Mesenchymal stem cell (in vitro differentiated cells and primary cell): ENCODE measurements at regions not wholly inside any gene's neighbourhood (a gene's known extent, or its start where the extent isn't known, plus 50 kb on each side); places are given as distances from the start of the nearest gene placed in this dataset.

Experiments used
- DNase-seq: peaks from one replicate; pipeline ENCODE4 v3.0.0-alpha.2; 2013
- H2AFZ ChIP-seq: one replicate; pipeline ENCODE4 v1.6.1; 2013; ENCODE audit warnings: low read depth, mild to moderate bottlenecking, control low read depth, inconsistent platforms, low read length, moderate library complexity
- H2AK5ac ChIP-seq: 2 replicates; pipeline ENCODE4 v1.6.1; 2013; ENCODE audit warnings: low read length, moderate library complexity, mild to moderate bottlenecking, inconsistent platforms; ENCODE audit not compliant: severe bottlenecking
- H2BK120ac ChIP-seq: one replicate; pipeline ENCODE4 v1.6.1; 2013; ENCODE audit warnings: low read depth, mild to moderate bottlenecking, inconsistent platforms, low read length, moderate library complexity
- H2BK12ac ChIP-seq, 2 experiments: one replicate each; pipeline ENCODE4 v1.6.1; 2013; ENCODE audit warnings: inconsistent platforms in 2 of 2, low read length in 2 of 2, mild to moderate bottlenecking in 2 of 2, moderate library complexity in 2 of 2, control low read depth in 1 of 2
- H2BK15ac ChIP-seq: one replicate; pipeline ENCODE4 v1.6.1; 2013; ENCODE audit warnings: mild to moderate bottlenecking, low read depth, inconsistent platforms; ENCODE audit not compliant: poor library complexity, severe bottlenecking
- H2BK5ac ChIP-seq: 2 replicates; pipeline ENCODE4 v1.6.1; 2013; ENCODE audit warnings: low read depth, mild to moderate bottlenecking, low read length, control low read depth, inconsistent platforms; ENCODE audit not compliant: poor library complexity, severe bottlenecking
- H3K14ac ChIP-seq, 2 experiments: one replicate each; pipeline ENCODE4 v1.6.1; 2013; ENCODE audit warnings: inconsistent platforms in 2 of 2, low read length in 2 of 2, control low read depth in 1 of 2, mild to moderate bottlenecking in 1 of 2, moderate library complexity in 1 of 2
- H3K18ac ChIP-seq, 2 experiments: one replicate each; pipeline ENCODE4 v1.6.1; 2013; ENCODE audit warnings: inconsistent platforms in 2 of 2, low read length in 2 of 2, control low read depth in 1 of 2, low read depth in 1 of 2, mild to moderate bottlenecking in 1 of 2
- H3K23ac ChIP-seq, 2 experiments: one replicate each; pipeline ENCODE4 v1.6.1; 2013; ENCODE audit warnings: inconsistent platforms in 2 of 2, low read length in 2 of 2, mild to moderate bottlenecking in 2 of 2, moderate library complexity in 2 of 2, control low read depth in 1 of 2
- H3K27ac ChIP-seq: 2 replicates; pipeline ENCODE4 v1.5.1; 2013; ENCODE audit warnings: mild to moderate bottlenecking, moderate library complexity, low read length, control low read depth, inconsistent platforms; ENCODE audit not compliant: poor library complexity, severe bottlenecking
- H3K27me3 ChIP-seq, 2 experiments: 2 replicates each; pipeline versions ENCODE4 v1.6.1 to v1.7.0; 2013; ENCODE audit warnings: low read length in 2 of 2, mild to moderate bottlenecking in 2 of 2, moderate library complexity in 2 of 2, control low read depth in 1 of 2, inconsistent platforms in 1 of 2; ENCODE audit not compliant: control insufficient read depth in 1 of 2, insufficient read depth in 1 of 2
- H3K36me3 ChIP-seq, 2 experiments: 2 replicates each; pipeline versions ENCODE4 v1.6.1 to v1.7.0; 2013; ENCODE audit warnings: low read length in 2 of 2, control low read depth in 1 of 2, inconsistent platforms in 1 of 2, low read depth in 1 of 2, mild to moderate bottlenecking in 1 of 2; ENCODE audit not compliant: insufficient read depth in 2 of 2, control insufficient read depth in 1 of 2
- H3K4ac ChIP-seq, 2 experiments: one replicate each; pipeline ENCODE4 v1.6.1; 2013; ENCODE audit warnings: inconsistent platforms in 2 of 2, low read length in 2 of 2, mild to moderate bottlenecking in 2 of 2, moderate library complexity in 2 of 2, control low read depth in 1 of 2, low read depth in 1 of 2
- H3K4me1 ChIP-seq: 2 replicates; pipeline ENCODE4 v1.6.1; 2013; ENCODE audit warnings: low read depth, low read length, control low read depth; ENCODE audit not compliant: control insufficient read depth, insufficient read depth
- H3K4me2 ChIP-seq: 2 replicates; pipeline ENCODE4 v1.6.1; 2013; ENCODE audit warnings: low read length, mild to moderate bottlenecking, inconsistent platforms; ENCODE audit not compliant: poor library complexity, severe bottlenecking
- H3K4me3 ChIP-seq, 2 experiments: 2 replicates each; pipeline versions ENCODE4 v1.5.1 to v1.7.0; 2013; ENCODE audit warnings: low read length in 2 of 2, mild to moderate bottlenecking in 2 of 2, control low read depth in 1 of 2, low read depth in 1 of 2; ENCODE audit not compliant: insufficient read depth in 1 of 2
- H3K79me1 ChIP-seq: replicated peaks from 2 replicates; pipeline ENCODE4 v1.6.1; 2013; ENCODE audit warnings: mild to moderate bottlenecking, control low read depth, low read length, inconsistent platforms; ENCODE audit not compliant: poor library complexity, severe bottlenecking
- H3K9ac ChIP-seq: 2 replicates; pipeline ENCODE4 v1.7.0; 2013; ENCODE audit warnings: mild to moderate bottlenecking, low read length, moderate library complexity
- H3K9me3 ChIP-seq: 2 replicates; pipeline ENCODE4 v1.7.0; 2013; ENCODE audit warnings: mild to moderate bottlenecking, low read length; ENCODE audit not compliant: control insufficient read depth
- H4K8ac ChIP-seq: one replicate; pipeline ENCODE4 v1.6.1; 2013; ENCODE audit warnings: inconsistent platforms, mild to moderate bottlenecking, low read length, moderate library complexity
- H4K91ac ChIP-seq: one replicate; pipeline ENCODE4 v1.6.1; 2013; ENCODE audit warnings: mild to moderate bottlenecking, low read length, inconsistent platforms
- WGBS: methylation state at CpG from one replicate; pipeline ENCODE4 v1.1.7; 2013; ENCODE audit warnings: mixed read lengths; 5-methylcytosine and 5-hydroxymethylcytosine counted together

GRCh38 chr4:11973270-11973669, 544.6 kb upstream of the HS3ST1 start:
- Histone ChIP-seq H2BK12ac (no peak overlapping the region), H3K9ac (no peak overlapping the region), H3K27me3 (no peaks in the 10 kb centered on the region), H3K9me3 (no peaks in the 10 kb centered on the region), H3K18ac (no peak overlapping the region), H3K4me1 (no peaks in the 10 kb centered on the region), H2BK120ac (no peak overlapping the region), H4K8ac (no peak overlapping the region), H2AK5ac (no peak overlapping the region), H2BK15ac (no peak overlapping the region), H4K91ac (no peak overlapping the region), H3K4ac (no peak overlapping the region), H3K27ac (no peak overlapping the region), H3K23ac (no peak overlapping the region), H2BK5ac (no peak overlapping the region), H3K4me2 (no peak overlapping the region), H3K4me3 (no peak overlapping the region), H3K36me3 (no peaks in the 10 kb centered on the region), H3K79me1 (no peaks in the 10 kb centered on the region), H3K14ac (no peak overlapping the region), H2AFZ (no peak overlapping the region)
- no peak for DNase-seq
- 100% methylated on average over 1 of the region's 2 CpGs for WGBS

GRCh38 chr4:11970754-11971153, 542.1 kb upstream of the HS3ST1 start:
- Histone ChIP-seq H3K4me2 (no peak overlapping the region), H4K8ac (no peak overlapping the region), H2AK5ac (no peak overlapping the region), H3K9ac (no peak overlapping the region), H2AFZ (no peak overlapping the region), H3K4ac (no peak overlapping the region), H3K4me3 (no peak overlapping the region), H3K36me3 (no peaks in the 10 kb centered on the region), H2BK120ac (no peak overlapping the region), H3K79me1 (no peaks in the 10 kb centered on the region), H3K9me3 (no peaks in the 10 kb centered on the region), H3K27me3 (no peaks in the 10 kb centered on the region), H2BK12ac (no peak overlapping the region), H4K91ac (no peak overlapping the region), H3K4me1 (no peaks in the 10 kb centered on the region), H3K14ac (no peak overlapping the region), H2BK5ac (no peak overlapping the region), H3K18ac (no peak overlapping the region), H2BK15ac (no peak overlapping the region), H3K23ac (no peak overlapping the region), H3K27ac (no peak overlapping the region)
- DNase-seq: no peak

GRCh38 chr4:11966782-11967181, 538.1 kb upstream of the HS3ST1 start:
- Histone ChIP-seq H2AFZ (no peak overlapping the region), H2AK5ac (no peak overlapping the region), H4K8ac (no peak overlapping the region), H3K4me3 (no peak overlapping the region), H3K36me3 (no peaks in the 10 kb centered on the region), H3K79me1 (no peaks in the 10 kb centered on the region), H3K23ac (no peak overlapping the region), H2BK15ac (no peak overlapping the region), H3K27ac (no peak overlapping the region), H3K4ac (no peak overlapping the region), H3K9ac (no peak overlapping the region), H3K14ac (no peak overlapping the region), H2BK5ac (no peak overlapping the region), H3K9me3 (no peaks in the 10 kb centered on the region), H2BK12ac (no peak overlapping the region), H4K91ac (no peak overlapping the region), H2BK120ac (no peak overlapping the region), H3K4me2 (no peak overlapping the region), H3K18ac (no peak overlapping the region), H3K4me1 (no peaks in the 10 kb centered on the region), H3K27me3 (no peaks in the 10 kb centered on the region)
- WGBS: 77% methylated on average over 4 of the region's 4 CpGs
- no peak for DNase-seq

GRCh38 chr4:11954093-11954492, 525.4 kb upstream of the HS3ST1 start:
- H3K4me2 ChIP-seq: no peak overlapping the region
- no CpG with 5 or more reads among the region's 2 CpGs for WGBS
- no peak overlapping the region for H3K23ac ChIP-seq
- H4K8ac ChIP-seq: no peak overlapping the region
- no peak overlapping the region for H2BK120ac ChIP-seq
- H3K36me3 ChIP-seq: no peaks in the 10 kb centered on the region
- H3K18ac ChIP-seq: no peak overlapping the region
- no peak overlapping the region for H2AFZ ChIP-seq
- no peaks in the 10 kb centered on the region for H3K4me1 ChIP-seq
- H3K4me3 ChIP-seq: no peak overlapping the region
- no peak overlapping the region for H2AK5ac ChIP-seq
- H3K14ac ChIP-seq: no peak overlapping the region
- no peak overlapping the region for H2BK5ac ChIP-seq
- no peak overlapping the region for H2BK15ac ChIP-seq
- H3K27me3 ChIP-seq: no peaks in the 10 kb centered on the region
- H4K91ac ChIP-seq: no peak overlapping the region
- H3K27ac ChIP-seq: no peak overlapping the region
- DNase-seq: no peak
- H3K9me3 ChIP-seq: no peaks in the 10 kb centered on the region
- H2BK12ac ChIP-seq: no peak overlapping the region
- no peak overlapping the region for H3K4ac ChIP-seq
- no peaks in the 10 kb centered on the region for H3K79me1 ChIP-seq
- no peak overlapping the region for H3K9ac ChIP-seq
